Vagina (tissue), 2 donors: ENCODE measurements at regions not wholly inside any gene's neighbourhood (a gene's known extent, or its start where the extent isn't known, plus 50 kb on each side); places are given as distances from the start of the nearest gene placed in this dataset.

Experiments used
- DNase-seq, 2 donors: peaks; one replicate each; pipeline ENCODE4 v3.0.0-alpha.2; 2017; ENCODE audit errors: extremely low spot score in 2 of 2
- H3K27ac ChIP-seq: fragments of 200-600 bp; sonication (generic); one replicate; pipeline ENCODE4 v1.5.1; 2019
- H3K27me3 ChIP-seq: fragments of 200-600 bp; sonication (generic); one replicate; pipeline ENCODE4 v1.5.1; 2019
- H3K36me3 ChIP-seq, 2 donors: fragments of 200-600 bp; sonication (generic); one replicate each; pipeline ENCODE4 v1.5.1; 2017 to 2019
- H3K4me1 ChIP-seq: fragments of 200-600 bp; sonication (generic); one replicate; pipeline ENCODE4 v1.5.1; 2019
- H3K4me3 ChIP-seq, 2 donors: fragments of 200-600 bp; sonication (generic); 1 replicate in 1 of 2; 2 replicates in 1 of 2; pipeline ENCODE4 v1.5.1; 2016 to 2019
- H3K9me3 ChIP-seq: fragments of 200-600 bp; sonication (generic); one replicate; pipeline ENCODE4 v1.5.1; 2019
- CTCF ChIP-seq, 3 experiments: fragments of 450-650 bp in 2 of 3; fragments of 200-600 bp in 1 of 3; sonication (generic) in 1 of 3; IDR thresholded peaks; one replicate each; pipeline ENCODE4 v1.5.1; 2017 to 2019; ENCODE audit warnings: antibody characterized with exemption in 3 of 3, mild to moderate bottlenecking in 2 of 3, moderate library complexity in 2 of 3
- POLR2A ChIP-seq, 2 donors: fragments of 450-650 bp; IDR thresholded peaks; one replicate each; pipeline ENCODE4 v1.6.1; 2017; ENCODE audit warnings: antibody characterized with exemption in 2 of 2, mild to moderate bottlenecking in 2 of 2, moderate library complexity in 2 of 2
- POLR2AphosphoS5 ChIP-seq, 2 donors: sonication (generic); formaldehyde crosslinking; IDR thresholded peaks; one replicate each; pipeline ENCODE4 v1.9.0; 2017; ENCODE audit warnings: antibody characterized with exemption in 2 of 2, mild to moderate bottlenecking in 2 of 2, low read depth in 1 of 2; ENCODE audit not compliant: insufficient read depth in 1 of 2
- intact Hi-C: fragments of 100-400 bp; cut with DNase I; formaldehyde crosslinking; loops from one replicate; pipeline ENCODE4 v1.15.1; 2023

GRCh38 chr10:64501807-64502206 is 980.6 kb downstream of the REEP3 start:
- Histone ChIP-seq H3K27me3 (no peaks in the 10 kb centered on the region), H3K36me3 (no peaks in the 10 kb centered on the region), H3K4me1 (no peaks in the 10 kb centered on the region), H3K27ac (no peak overlapping the region), H3K9me3 (no peaks in the 10 kb centered on the region), H3K4me3 (no peak overlapping the region)
- intact Hi-C loops, result no loop called here
- no peak for DNase-seq
- no peak for TF ChIP-seq CTCF (IDR thresholded peaks at IDR 0.05)
- TF ChIP-seq POLR2A (IDR thresholded peaks at IDR 0.05), result no peak
- TF ChIP-seq POLR2AphosphoS5 (IDR thresholded peaks at IDR 0.05; ENCODE audit: insufficient read depth in 1 of 2, low read depth in 1 of 2), result no peak

GRCh38 chr10:64502936-64503335 is 981.7 kb downstream of the REEP3 start:
- no peaks in the 10 kb centered on the region for H3K9me3 ChIP-seq
- no peaks in the 10 kb centered on the region for H3K4me1 ChIP-seq
- no peaks in the 10 kb centered on the region for H3K36me3 ChIP-seq
- intact Hi-C loops, result no loop called here
- no peak overlapping the region for H3K27ac ChIP-seq
- H3K4me3 ChIP-seq, result no peak overlapping the region
- TF ChIP-seq CTCF (IDR thresholded peaks at IDR 0.05) (no peak), POLR2AphosphoS5 (IDR thresholded peaks at IDR 0.05; ENCODE audit: insufficient read depth in 1 of 2, low read depth in 1 of 2) (no peak), POLR2A (IDR thresholded peaks at IDR 0.05) (no peak)
- H3K27me3 ChIP-seq, result no peaks in the 10 kb centered on the region
- no peak for DNase-seq

- Histone ChIP-seq H3K9me3 (no peaks in the 10 kb centered on the region), H3K27ac (no peak overlapping the region), H3K27me3 (no peaks in the 10 kb centered on the region), H3K36me3 (no peaks in the 10 kb centered on the region), H3K4me1 (no peaks in the 10 kb centered on the region), H3K4me3 (no peak overlapping the region)
- TF ChIP-seq POLR2A (IDR thresholded peaks at IDR 0.05) (no peak), POLR2AphosphoS5 (IDR thresholded peaks at IDR 0.05; ENCODE audit: insufficient read depth in 1 of 2, low read depth in 1 of 2) (no peak), CTCF (IDR thresholded peaks at IDR 0.05) (no peak)
- DNase-seq, result no peak
- intact Hi-C loops, result no loop called here
Observed at GRCh38 chr10:64503429-64503828, 982.2 kb downstream of the REEP3 start.

- no peak for DNase-seq
- no peaks in the 10 kb centered on the region for H3K27me3 ChIP-seq
- no peak overlapping the region for H3K4me3 ChIP-seq
- H3K9me3 ChIP-seq, result no peaks in the 10 kb centered on the region
- intact Hi-C loops, result no loop called here
- H3K36me3 ChIP-seq, result no peaks in the 10 kb centered on the region
- H3K4me1 ChIP-seq, result no peaks in the 10 kb centered on the region
- no peak for TF ChIP-seq CTCF (IDR thresholded peaks at IDR 0.05)
- no peak for TF ChIP-seq POLR2A (IDR thresholded peaks at IDR 0.05)
- H3K27ac ChIP-seq, result no peak overlapping the region
Observed at GRCh38 chr10:64505501-64505900, 984.3 kb downstream of the REEP3 start.

GRCh38 chr10:64506963-64507362 is 985.8 kb downstream of the REEP3 start:
- Histone ChIP-seq H3K4me1 (no peaks in the 10 kb centered on the region), H3K27me3 (no peaks in the 10 kb centered on the region), H3K4me3 (no peak overlapping the region), H3K27ac (no peak overlapping the region), H3K9me3 (no peaks in the 10 kb centered on the region), H3K36me3 (no peaks in the 10 kb centered on the region)
- DNase-seq, result no peak
- no peak for TF ChIP-seq POLR2AphosphoS5 (IDR thresholded peaks at IDR 0.05; ENCODE audit: insufficient read depth in 1 of 2, low read depth in 1 of 2)
- TF ChIP-seq CTCF (IDR thresholded peaks at IDR 0.05), result no peak
- no peak for TF ChIP-seq POLR2A (IDR thresholded peaks at IDR 0.05)
- intact Hi-C loops, result no loop called here
